Mesendoderm (in vitro differentiated cells): ENCODE measurements at regions not wholly inside any gene's neighbourhood (a gene's known extent, or its start where the extent isn't known, plus 50 kb on each side); places are given as distances from the start of the nearest gene placed in this dataset.

Source experiments
- DNase-seq: peaks from one replicate; pipeline ENCODE4 v3.0.0; 2013
- H2AK5ac ChIP-seq: 2 replicates; pipeline ENCODE4 v1.6.1; 2013; ENCODE audit warnings: low read length, inconsistent platforms
- H2BK120ac ChIP-seq: 2 replicates; pipeline ENCODE4 v1.6.1; 2013; ENCODE audit warnings: low read depth, mild to moderate bottlenecking, low read length, moderate library complexity, mixed read lengths
- H2BK15ac ChIP-seq: replicated peaks from 2 replicates; pipeline ENCODE4 v1.6.1; 2013; ENCODE audit warnings: low read depth, mild to moderate bottlenecking, moderate library complexity
- H2BK5ac ChIP-seq: 2 replicates; pipeline ENCODE4 v1.6.1; 2013; ENCODE audit warnings: low read length, inconsistent platforms
- H3K18ac ChIP-seq: 2 replicates; pipeline ENCODE4 v1.6.1; 2013; ENCODE audit warnings: mild to moderate bottlenecking, low read length, mixed read lengths
- H3K23ac ChIP-seq: one replicate; pipeline ENCODE4 v1.6.1; 2013; ENCODE audit warnings: low read length
- H3K27ac ChIP-seq: 2 replicates; pipeline ENCODE4 v1.5.1; 2013; ENCODE audit warnings: low read depth, mild to moderate bottlenecking, inconsistent platforms, low read length, moderate library complexity
- H3K27me3 ChIP-seq: 2 replicates; pipeline ENCODE4 v1.6.1; 2013; ENCODE audit warnings: low read length, control low read depth, mild to moderate bottlenecking, inconsistent platforms; ENCODE audit not compliant: insufficient read depth, poor library complexity
- H3K36me3 ChIP-seq: 2 replicates; pipeline ENCODE4 v1.6.1; 2013; ENCODE audit warnings: low read length, inconsistent platforms; ENCODE audit not compliant: control insufficient read depth, insufficient read depth
- H3K4ac ChIP-seq: one replicate; pipeline ENCODE4 v1.6.1; 2013; ENCODE audit warnings: low read depth, mild to moderate bottlenecking, low read length, moderate library complexity
- H3K4me1 ChIP-seq: 2 replicates; pipeline ENCODE4 v1.6.1; 2013; ENCODE audit warnings: low read depth, low read length, inconsistent platforms; ENCODE audit not compliant: control insufficient read depth
- H3K4me2 ChIP-seq: 2 replicates; pipeline ENCODE4 v1.6.1; 2013; ENCODE audit warnings: low read length
- H3K4me3 ChIP-seq: 2 replicates; pipeline ENCODE4 v1.5.1; 2013; ENCODE audit warnings: mild to moderate bottlenecking, low read length
- H3K56ac ChIP-seq: one replicate; pipeline ENCODE4 v1.6.1; 2013; ENCODE audit warnings: low read length
- H3K79me1 ChIP-seq: 2 replicates; pipeline ENCODE4 v1.6.1; 2013; ENCODE audit warnings: low read length, inconsistent platforms
- H3K79me2 ChIP-seq: 2 replicates; pipeline ENCODE4 v1.6.1; 2013; ENCODE audit warnings: mild to moderate bottlenecking, low read length; ENCODE audit not compliant: control insufficient read depth, insufficient read depth
- H3K9ac ChIP-seq: 2 replicates; pipeline ENCODE4 v1.6.1; 2013; ENCODE audit warnings: low read length, inconsistent platforms
- H4K5ac ChIP-seq: one replicate; pipeline ENCODE4 v1.6.1; 2013; ENCODE audit warnings: low read length
- H4K8ac ChIP-seq: one replicate; pipeline ENCODE4 v1.6.1; 2013; ENCODE audit warnings: low read depth, mild to moderate bottlenecking, control low read depth, low read length, moderate library complexity
- WGBS: extraction: QIAGEN DNeasy Blood & Tissue Kit; methylation state at CpG from one replicate; pipeline ENCODE4 v1.1.7; 2013; ENCODE audit warnings: low lambda C conversion rate, missing lambda C conversion rate; ENCODE audit not compliant: insufficient coverage; ENCODE audit errors: extremely low coverage; 5-methylcytosine and 5-hydroxymethylcytosine counted together

GRCh38 chr20:62551407-62552323 is 75.9 kb upstream of the GATA5 start:
- H3K4ac ChIP-seq: no peak overlapping the region
- H2AK5ac ChIP-seq: no peak overlapping the region
- no peak overlapping the region for H3K27ac ChIP-seq
- no peak overlapping the region for H4K8ac ChIP-seq
- no peak overlapping the region for H3K23ac ChIP-seq
- no peaks in the 10 kb centered on the region for H3K79me2 ChIP-seq
- H2BK120ac ChIP-seq: no peak overlapping the region
- no peaks in the 10 kb centered on the region for H3K4me1 ChIP-seq
- H3K9ac ChIP-seq: no peak overlapping the region
- H4K5ac ChIP-seq: no peak overlapping the region
- no peak overlapping the region for H3K56ac ChIP-seq
- DNase-seq: peak; percentile 14
- no peak overlapping the region for H3K4me2 ChIP-seq
- WGBS: no CpG with 5 or more reads among the region's 47 CpGs
- no peak overlapping the region for H2BK5ac ChIP-seq
- no peak overlapping the region for H3K4me3 ChIP-seq
- no peak overlapping the region for H2BK15ac ChIP-seq
- no peak overlapping the region for H3K18ac ChIP-seq
- H3K79me1 ChIP-seq: no peaks in the 10 kb centered on the region
- peaks cover 7% of the 10 kb centered on the region for H3K27me3 ChIP-seq
- H3K36me3 ChIP-seq: no peaks in the 10 kb centered on the region

DNA sequence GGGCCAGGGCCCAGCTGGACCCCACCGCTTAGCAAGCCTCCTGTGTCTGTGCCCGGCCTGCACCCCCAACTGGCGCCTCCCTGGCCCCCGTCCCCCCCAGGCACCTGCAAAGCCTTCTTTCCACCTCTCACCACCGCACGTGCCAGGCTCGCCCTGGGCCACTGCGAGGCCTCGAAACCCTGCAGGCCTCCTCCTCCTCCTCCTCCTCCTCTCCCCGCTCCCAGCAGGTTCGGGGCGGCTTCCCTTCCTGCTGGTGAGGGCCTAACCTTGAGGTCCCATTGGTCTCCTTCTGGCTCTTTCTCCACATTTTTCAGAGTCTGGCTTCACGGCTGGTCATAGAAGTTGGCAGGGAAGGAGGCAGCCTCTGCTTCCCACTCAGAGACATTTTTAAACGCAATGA is 76.8 kb upstream of the GATA5 start:
- Histone ChIP-seq H3K23ac (no peak overlapping the region), H2BK5ac (no peak overlapping the region), H2AK5ac (no peak overlapping the region), H3K4ac (no peak overlapping the region), H3K9ac (no peak overlapping the region), H2BK15ac (no peak overlapping the region), H3K4me2 (no peak overlapping the region), H3K18ac (no peak overlapping the region), H3K4me1 (no peaks in the 10 kb centered on the region), H4K8ac (no peak overlapping the region), H3K79me2 (no peaks in the 10 kb centered on the region), H3K4me3 (no peak overlapping the region), H3K27me3 (peaks cover 7% of the 10 kb centered on the region), H3K79me1 (no peaks in the 10 kb centered on the region), H2BK120ac (no peak overlapping the region), H3K27ac (no peak overlapping the region), H3K36me3 (no peaks in the 10 kb centered on the region), H3K56ac (no peak overlapping the region), H4K5ac (no peak overlapping the region)
- DNase-seq: no peak
- WGBS: no CpG with 5 or more reads among the region's 14 CpGs

DNA sequence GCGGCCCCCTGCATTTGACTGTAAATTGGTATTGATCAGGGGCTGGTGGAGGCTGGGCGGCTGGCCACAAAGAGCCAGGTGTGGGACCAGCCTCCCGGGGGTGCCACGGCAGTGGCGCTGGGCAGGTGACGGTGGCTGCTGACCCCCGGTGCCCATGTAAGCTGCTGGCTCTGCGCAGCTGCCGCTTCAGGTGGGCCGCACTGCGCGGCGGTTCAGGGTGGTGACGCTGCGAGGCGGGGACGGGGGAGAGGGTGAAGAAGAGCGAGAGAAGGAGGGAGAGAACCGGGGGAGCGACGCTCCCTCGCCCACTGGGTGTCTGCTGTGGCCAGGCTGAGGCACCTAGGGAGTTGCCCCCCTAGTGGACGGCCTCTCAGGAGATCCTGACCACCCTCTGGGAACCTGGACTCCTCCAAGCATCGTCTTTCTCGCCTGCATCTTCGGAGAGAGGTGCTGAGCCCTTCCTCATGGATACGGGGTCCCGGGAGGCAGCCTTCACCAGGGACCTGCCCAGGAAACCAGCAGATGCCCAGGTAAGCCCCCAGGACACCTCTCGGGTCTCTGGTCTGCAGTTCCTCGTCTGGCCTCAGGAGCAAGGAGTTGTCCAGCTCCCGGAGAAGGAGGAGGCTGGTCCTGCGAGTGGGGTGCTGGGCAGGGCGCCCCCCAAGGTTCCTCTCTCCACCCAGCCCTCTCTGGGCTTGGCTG is 77.5 kb upstream of the GATA5 start:
- H3K79me1 ChIP-seq: no peaks in the 10 kb centered on the region
- no CpG with 5 or more reads among the region's 33 CpGs for WGBS
- H3K27me3 ChIP-seq: peaks cover 7% of the 10 kb centered on the region
- no peak overlapping the region for H2AK5ac ChIP-seq
- H3K4me2 ChIP-seq: no peak overlapping the region
- no peak overlapping the region for H3K27ac ChIP-seq
- no peak for DNase-seq
- H3K56ac ChIP-seq: no peak overlapping the region
- no peak overlapping the region for H3K9ac ChIP-seq
- no peaks in the 10 kb centered on the region for H3K4me1 ChIP-seq
- no peak overlapping the region for H3K4me3 ChIP-seq
- no peak overlapping the region for H4K5ac ChIP-seq
- no peaks in the 10 kb centered on the region for H3K36me3 ChIP-seq
- no peak overlapping the region for H2BK5ac ChIP-seq
- H2BK120ac ChIP-seq: no peak overlapping the region
- H3K79me2 ChIP-seq: no peaks in the 10 kb centered on the region
- no peak overlapping the region for H3K23ac ChIP-seq
- no peak overlapping the region for H3K4ac ChIP-seq
- no peak overlapping the region for H2BK15ac ChIP-seq
- H3K18ac ChIP-seq: no peak overlapping the region
- H4K8ac ChIP-seq: no peak overlapping the region

DNA sequence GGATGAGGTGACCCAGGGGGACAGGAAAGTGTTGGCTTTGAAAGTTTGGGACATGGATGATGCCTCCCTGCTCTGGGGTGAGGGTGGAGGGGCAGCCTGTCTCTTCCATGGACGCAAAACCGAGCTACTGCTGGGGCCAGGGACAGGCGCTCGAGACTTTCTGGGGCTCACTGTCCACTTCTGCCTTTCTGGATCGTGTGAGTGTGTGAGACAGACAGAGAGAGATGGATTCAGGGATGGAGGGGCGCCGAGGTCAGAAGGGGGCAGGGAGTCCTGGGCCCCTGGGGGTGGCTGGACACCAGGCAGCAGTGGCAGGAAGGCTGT is 78.0 kb upstream of the GATA5 start:
- H2AK5ac ChIP-seq: no peak overlapping the region
- H2BK5ac ChIP-seq: no peak overlapping the region
- no peaks in the 10 kb centered on the region for H3K36me3 ChIP-seq
- no peak overlapping the region for H4K8ac ChIP-seq
- WGBS: no CpG with 5 or more reads among the region's 7 CpGs
- no peaks in the 10 kb centered on the region for H3K79me2 ChIP-seq
- H2BK15ac ChIP-seq: no peak overlapping the region
- no peak overlapping the region for H4K5ac ChIP-seq
- H3K56ac ChIP-seq: no peak overlapping the region
- H3K9ac ChIP-seq: no peak overlapping the region
- no peak overlapping the region for H3K4me2 ChIP-seq
- no peak overlapping the region for H3K18ac ChIP-seq
- H2BK120ac ChIP-seq: no peak overlapping the region
- H3K23ac ChIP-seq: no peak overlapping the region
- DNase-seq: no peak
- H3K79me1 ChIP-seq: no peaks in the 10 kb centered on the region
- no peak overlapping the region for H3K4ac ChIP-seq
- H3K27me3 ChIP-seq: peaks cover 7% of the 10 kb centered on the region
- no peak overlapping the region for H3K4me3 ChIP-seq
- no peak overlapping the region for H3K27ac ChIP-seq
- no peaks in the 10 kb centered on the region for H3K4me1 ChIP-seq

- Histone ChIP-seq H4K8ac (no peak overlapping the region), H3K4me2 (no peak overlapping the region), H4K5ac (no peak overlapping the region), H2BK5ac (no peak overlapping the region), H3K4me3 (no peak overlapping the region), H3K9ac (no peak overlapping the region), H3K79me2 (no peaks in the 10 kb centered on the region), H3K79me1 (no peaks in the 10 kb centered on the region), H2BK120ac (no peak overlapping the region), H3K27ac (no peak overlapping the region), H2AK5ac (no peak overlapping the region), H3K56ac (no peak overlapping the region), H3K4ac (no peak overlapping the region), H3K18ac (no peak overlapping the region), H3K36me3 (no peaks in the 10 kb centered on the region), H3K4me1 (no peaks in the 10 kb centered on the region), H2BK15ac (no peak overlapping the region), H3K27me3 (peaks cover 7% of the 10 kb centered on the region), H3K23ac (no peak overlapping the region)
- no peak for DNase-seq
- no CpG with 5 or more reads among the region's 35 CpGs for WGBS
Measured at GRCh38 chr20:62554214-62554897, 78.6 kb upstream of the GATA5 start.
